HepG2 (cell line): ENCODE measurements at regions not wholly inside any gene's neighbourhood (a gene's known extent, or its start where the extent isn't known, plus 50 kb on each side); places are given as distances from the start of the nearest gene placed in this dataset.

Experiments used
- ATAD3A ChIP-seq: sonication (generic); formaldehyde crosslinking; IDR thresholded peaks from 2 replicates; pipeline ENCODE4 v1.4.0; 2020; ENCODE audit warnings: missing genetic modification reagents
- IKZF5 ChIP-seq: IDR thresholded peaks from 2 replicates; pipeline ENCODE4 v1.6.1; 2018; ENCODE audit warnings: missing genetic modification reagents, mild to moderate bottlenecking, missing compliant biosample characterization
- IRX3 ChIP-seq: sonication (generic); formaldehyde crosslinking; IDR thresholded peaks from 2 replicates; pipeline ENCODE4 v1.8.1; 2023; ENCODE audit warnings: mild to moderate bottlenecking, low read depth, missing genetic modification reagents, borderline replicate concordance
- SIN3B ChIP-seq: fragments of 150-350 bp; IDR thresholded peaks from 2 replicates; pipeline ENCODE4 v1.6.1; 2014; ENCODE audit warnings: low read length
- SYNCRIP ChIP-seq: fragments of 200-400 bp; formaldehyde crosslinking; IDR thresholded peaks from 2 replicates; pipeline ENCODE4 v1.6.1; 2018; ENCODE audit warnings: mild to moderate bottlenecking, low read depth, low read length; ENCODE audit not compliant: insufficient read depth
- ZFP41 ChIP-seq: sonication (generic); formaldehyde crosslinking; IDR thresholded peaks from 2 replicates; pipeline ENCODE4 v1.4.0; 2020; ENCODE audit warnings: mild to moderate bottlenecking, missing genetic modification reagents, borderline replicate concordance
- ZHX1 ChIP-seq: sonication (generic); formaldehyde crosslinking; IDR thresholded peaks from 2 replicates; pipeline ENCODE4 v1.8.1; 2022; ENCODE audit warnings: low read depth, mild to moderate bottlenecking, missing genetic modification reagents
- ZKSCAN8 ChIP-seq: IDR thresholded peaks from 2 replicates; pipeline ENCODE4 v1.6.1; 2016; ENCODE audit warnings: borderline replicate concordance, missing genetic modification reagents, missing compliant biosample characterization
- ZNF124 ChIP-seq: sonication (generic); formaldehyde crosslinking; IDR thresholded peaks from 2 replicates; pipeline ENCODE4 v1.4.0; 2020; ENCODE audit warnings: missing genetic modification reagents
- ZNF318 ChIP-seq: sonication (generic); formaldehyde crosslinking; IDR thresholded peaks from 2 replicates; pipeline ENCODE4 v1.4.0; 2020; ENCODE audit warnings: mild to moderate bottlenecking, missing genetic modification reagents
- ZNF383 ChIP-seq: sonication (generic); formaldehyde crosslinking; IDR thresholded peaks from 2 replicates; pipeline ENCODE4 v1.4.0; 2020; ENCODE audit warnings: missing genetic modification reagents, mild to moderate bottlenecking, borderline replicate concordance
- ZNF552 ChIP-seq: sonication (generic); formaldehyde crosslinking; IDR thresholded peaks from 2 replicates; pipeline ENCODE4 v1.9.0; 2022; ENCODE audit warnings: missing genetic modification reagents, mild to moderate bottlenecking, borderline replicate concordance
- ZNF614 ChIP-seq: IDR thresholded peaks from 2 replicates; pipeline ENCODE4 v1.6.1; 2018; ENCODE audit warnings: missing biosample characterization, missing genetic modification reagents, inconsistent platforms, borderline replicate concordance
- ZNF747 ChIP-seq: sonication (generic); formaldehyde crosslinking; IDR thresholded peaks from 2 replicates; pipeline ENCODE4 v1.8.1; 2023; ENCODE audit warnings: missing genetic modification reagents, mild to moderate bottlenecking, borderline replicate concordance
- ZNF792 ChIP-seq: IDR thresholded peaks from 2 replicates; pipeline ENCODE4 v1.6.1; 2016

- peak; percentile 89 for TF ChIP-seq ZNF318 (CRISPR knock-in tag)
- peak; percentile 83; the same call in 1 of the 2 replicates for TF ChIP-seq ZNF614 (CRISPR knock-in tag)
- TF ChIP-seq ZHX1 (CRISPR knock-in tag): peak; percentile 95
- no peak for TF ChIP-seq ZNF383 (CRISPR knock-in tag)
- no peak for TF ChIP-seq ZNF747
- peak; percentile 57; the same call in 1 of the 2 replicates for TF ChIP-seq ZNF552
- TF ChIP-seq ZKSCAN8: peak; percentile 83; the same call in 1 of the 2 replicates
- TF ChIP-seq ZNF124 (CRISPR knock-in tag): peak; percentile 88; the same call in 1 of the 2 replicates
- TF ChIP-seq IRX3 (CRISPR knock-in tag): peak; percentile 85; the same call in 1 of the 2 replicates
- TF ChIP-seq ZFP41 (CRISPR knock-in tag): peak; percentile 85; the same call in 1 of the 2 replicates
- no peak for TF ChIP-seq SYNCRIP
- peak; percentile 97 for TF ChIP-seq ZNF792 (CRISPR knock-in tag)
- peak; percentile 72; the same call in 1 of the 2 replicates for TF ChIP-seq SIN3B
- peak; percentile 80; the same call in 1 of the 2 replicates for TF ChIP-seq ATAD3A (CRISPR knock-in tag)
- peak; percentile 98 for TF ChIP-seq IKZF5 (CRISPR knock-in tag)
Observed at GRCh38 chr17:47066841-47067682, 88.0 kb upstream of the RPRML start (continued).
